ENCODE measurements at regions not wholly inside any gene's neighbourhood (a gene's known extent, or its start where the extent isn't known, plus 50 kb on each side); places are given as distances from the start of the nearest gene placed in this dataset.

DNA sequence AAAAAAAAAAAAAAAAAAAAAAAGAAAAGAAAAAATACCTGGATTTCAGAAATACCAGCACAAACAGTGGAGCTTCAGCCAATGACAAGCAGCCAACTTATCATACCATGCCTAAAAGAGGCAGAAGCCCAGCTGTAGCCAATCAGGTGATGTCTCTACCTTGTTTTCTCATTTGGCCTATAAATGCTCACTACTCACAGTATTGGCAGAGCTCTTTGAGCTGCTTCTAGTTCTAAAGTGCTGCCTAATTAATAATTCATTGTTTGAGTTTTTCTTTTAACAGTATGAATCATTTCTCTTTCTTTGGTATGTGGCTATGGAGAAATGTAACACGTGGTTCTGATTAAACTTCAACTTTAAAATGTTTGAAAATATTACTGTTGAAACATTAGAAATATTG, 188.8 kb upstream of the TECRL start:
- DNase-seq (ENCODE audit: low spot score), result no peak

- DNase-seq (ENCODE audit: low spot score), result no peak
Measured at GRCh38 chr4:64594723-64595122, 185.5 kb upstream of the TECRL start.

GRCh38 chr4:64588507-64588906, 179.3 kb upstream of the TECRL start:
- no peak for DNase-seq (ENCODE audit: low spot score)

DNA sequence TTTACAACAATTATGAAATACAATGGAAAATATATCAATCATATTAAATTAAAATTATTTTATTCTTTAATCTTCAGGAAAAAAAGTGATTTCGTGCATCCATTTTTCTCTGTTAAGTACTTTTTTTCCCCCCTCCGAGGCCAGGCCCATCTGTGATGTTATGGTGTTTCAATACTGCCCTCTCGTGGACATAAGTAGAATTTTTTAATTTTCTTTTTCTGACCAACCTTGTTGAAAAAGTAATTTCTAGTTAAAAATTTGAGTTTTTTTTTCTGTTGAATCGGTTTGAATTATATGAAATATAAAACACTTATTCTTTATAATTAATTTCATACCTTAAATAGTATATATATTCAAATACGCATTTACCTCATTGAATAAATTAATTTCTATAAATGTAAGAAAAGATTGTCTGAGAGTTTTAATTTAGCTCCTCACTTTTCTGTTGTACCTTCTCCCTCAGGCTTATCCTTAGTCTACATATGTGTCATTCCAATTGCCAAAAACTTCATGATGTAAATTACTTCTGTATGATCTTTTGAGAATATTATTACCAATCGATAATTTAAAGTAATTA, 175.8 kb upstream of the TECRL start:
- DNase-seq (ENCODE audit: low spot score), result no peak

DNA sequence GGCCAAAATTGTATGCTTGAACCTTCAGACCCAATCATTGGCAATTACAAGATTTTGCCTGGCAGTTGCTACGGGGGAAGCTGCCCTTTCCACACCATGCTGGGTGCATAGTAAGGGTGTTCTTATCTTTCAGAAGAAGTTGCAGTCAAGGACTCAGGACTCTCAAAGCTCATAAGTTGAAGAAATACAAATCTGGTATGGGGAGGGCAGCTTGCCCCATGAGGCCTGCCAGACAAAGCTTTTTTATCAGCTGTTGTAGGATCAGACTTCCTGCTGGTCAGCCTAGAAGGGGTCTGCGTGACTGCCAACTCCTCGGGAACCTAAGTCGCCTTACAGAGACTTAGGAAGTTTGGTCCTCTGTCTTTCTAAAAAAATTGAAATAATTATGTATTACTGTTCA, 174.9 kb upstream of the TECRL start:
- DNase-seq (ENCODE audit: low spot score), result no peak

DNA sequence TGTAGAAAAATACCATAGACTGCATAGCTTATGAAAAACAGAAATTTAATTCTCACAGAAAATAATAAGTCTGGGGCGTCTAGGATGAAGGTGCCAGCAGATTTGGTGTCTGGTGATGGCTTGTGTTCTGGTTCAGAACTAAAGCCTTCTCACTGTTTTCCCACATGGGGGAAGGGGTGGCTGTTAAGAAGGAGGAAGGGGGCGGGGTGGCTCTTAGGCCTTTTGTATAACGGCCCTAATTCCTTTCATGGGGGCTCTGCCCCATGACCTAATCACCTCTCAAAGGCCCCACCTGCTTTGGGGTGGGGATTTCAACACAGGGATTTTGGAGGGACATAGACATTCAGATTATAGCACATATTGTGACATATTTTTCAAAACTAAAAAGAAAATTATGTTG, 173.2 kb upstream of the TECRL start:
- DNase-seq (ENCODE audit: low spot score), result no peak

DNA sequence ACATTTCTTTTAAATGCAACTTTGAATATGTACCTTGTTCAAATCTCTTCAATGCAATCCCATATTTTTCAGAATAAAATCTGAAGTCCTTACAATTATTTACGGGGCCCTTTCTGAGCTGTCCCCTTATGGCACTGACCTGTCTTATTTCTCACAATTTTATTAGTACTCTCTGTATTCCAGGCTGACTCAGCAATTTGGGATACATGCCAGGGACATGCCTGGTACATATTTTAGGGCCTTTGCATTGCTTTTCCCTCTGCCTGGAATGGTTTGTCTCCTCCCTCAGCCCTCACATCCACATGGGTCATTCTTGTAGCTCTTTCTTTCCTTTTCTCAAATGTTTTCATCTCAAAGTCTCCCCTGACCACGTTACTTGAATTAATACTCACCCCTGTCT, 172.2 kb upstream of the TECRL start:
- DNase-seq (ENCODE audit: low spot score), result no peak

DNA sequence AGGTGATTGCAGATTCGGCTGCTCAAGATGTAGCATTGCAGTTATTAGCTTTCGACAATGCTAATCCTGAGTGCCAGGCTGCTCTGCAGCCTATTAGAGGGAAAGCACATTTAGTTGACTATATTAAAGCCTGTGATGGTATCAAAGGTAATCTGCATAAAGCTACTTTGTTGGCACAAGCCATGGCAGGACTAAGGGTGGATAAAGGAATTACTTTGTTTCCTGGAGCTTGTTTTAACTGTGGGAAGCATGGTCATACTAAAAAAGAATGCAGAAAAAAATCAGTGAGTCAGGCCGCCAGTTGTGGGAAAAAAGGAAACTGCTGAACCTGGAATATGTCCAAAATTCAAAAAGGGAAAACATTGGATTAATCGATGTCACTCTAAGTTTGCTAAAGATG, 154.9 kb upstream of the TECRL start:
- no peak for DNase-seq (ENCODE audit: low spot score)

DNA sequence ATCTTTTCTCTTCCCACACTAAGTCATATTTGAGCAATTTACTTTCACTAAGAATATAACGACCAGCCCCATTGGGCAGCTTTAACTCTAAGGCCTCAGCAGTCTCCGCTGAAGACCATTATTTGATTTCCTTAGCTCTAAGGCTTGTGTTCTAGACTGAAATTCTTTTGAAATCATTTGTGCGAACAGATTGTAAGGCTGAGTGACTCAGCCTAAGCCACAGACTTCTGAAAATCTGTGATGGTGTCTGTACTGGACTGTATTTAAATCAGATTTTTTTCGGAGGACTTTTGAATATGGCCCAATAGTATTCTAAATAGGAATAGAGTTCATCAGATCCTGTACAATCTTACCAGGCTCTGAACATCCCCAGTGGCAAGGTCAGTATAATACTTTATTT, 150.3 kb upstream of the TECRL start:
- DNase-seq (ENCODE audit: low spot score), result no peak

DNA sequence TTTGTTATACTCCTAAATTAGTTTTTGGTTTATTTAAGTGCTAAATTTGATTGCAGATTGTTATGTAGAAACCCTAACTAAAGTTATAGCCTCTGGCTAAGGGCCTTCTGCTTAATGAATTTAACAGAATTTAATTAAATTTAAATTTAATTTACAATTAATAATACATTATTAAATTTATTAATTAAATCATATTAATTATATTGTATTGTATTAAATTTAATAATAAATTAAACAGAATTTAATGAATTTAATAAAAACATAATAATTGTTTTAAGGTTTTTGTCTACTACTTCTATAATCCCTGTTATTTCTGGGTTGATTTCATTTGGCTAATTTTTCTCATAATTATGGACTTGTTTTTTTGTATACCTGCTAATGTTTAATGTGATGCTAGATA, 141.9 kb upstream of the TECRL start:
- no peak for DNase-seq (ENCODE audit: low spot score)

DNA sequence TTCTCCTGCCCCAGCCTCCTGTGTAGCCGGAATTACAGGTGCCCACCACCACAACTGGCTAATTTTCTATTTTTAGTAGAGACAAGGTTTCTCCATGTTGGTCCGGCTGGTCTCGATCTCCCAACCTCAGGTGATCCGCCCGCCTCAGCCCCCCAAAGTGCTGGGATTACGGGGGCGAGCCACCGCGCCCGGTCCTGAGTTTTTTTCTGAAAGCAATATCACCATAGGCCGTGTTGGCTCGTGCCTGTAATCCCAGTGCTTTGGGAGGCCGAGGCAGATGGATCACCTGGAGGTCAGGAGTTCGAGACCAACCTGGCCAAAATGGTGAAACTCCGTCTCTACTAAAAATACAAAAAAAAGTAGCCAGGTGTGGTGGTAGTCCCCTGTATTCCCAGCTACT, 136.3 kb upstream of the TECRL start:
- DNase-seq (ENCODE audit: low spot score), result no peak

DNA sequence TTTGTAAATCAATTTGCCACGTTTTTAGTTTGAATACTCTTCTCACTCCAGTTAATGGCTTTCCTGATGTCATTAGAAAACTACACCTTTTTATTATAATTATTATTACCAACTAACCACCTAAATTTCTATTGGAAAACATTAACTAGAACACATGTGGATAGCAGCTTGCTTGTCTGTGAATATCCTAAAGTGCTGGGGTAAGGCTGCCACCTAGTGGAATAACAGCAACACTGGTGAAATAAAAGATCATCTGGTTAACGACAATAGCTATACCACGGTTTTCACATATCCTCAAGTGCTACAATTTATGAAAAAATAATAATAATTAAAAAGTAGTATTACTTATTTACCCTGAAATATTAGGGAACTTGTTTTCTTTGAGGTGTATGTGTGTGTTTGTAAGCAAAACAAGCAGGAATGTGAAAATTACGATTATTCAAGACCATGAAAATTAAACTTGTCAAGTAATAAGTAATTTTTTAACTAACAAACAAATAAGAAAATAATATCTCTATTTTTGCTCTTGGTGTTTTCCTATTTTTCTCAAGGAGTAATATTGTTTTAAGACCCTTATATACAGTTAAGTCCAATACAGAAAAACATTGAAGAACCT, 130.1 kb upstream of the TECRL start:
- no peak for DNase-seq (ENCODE audit: low spot score)

DNA sequence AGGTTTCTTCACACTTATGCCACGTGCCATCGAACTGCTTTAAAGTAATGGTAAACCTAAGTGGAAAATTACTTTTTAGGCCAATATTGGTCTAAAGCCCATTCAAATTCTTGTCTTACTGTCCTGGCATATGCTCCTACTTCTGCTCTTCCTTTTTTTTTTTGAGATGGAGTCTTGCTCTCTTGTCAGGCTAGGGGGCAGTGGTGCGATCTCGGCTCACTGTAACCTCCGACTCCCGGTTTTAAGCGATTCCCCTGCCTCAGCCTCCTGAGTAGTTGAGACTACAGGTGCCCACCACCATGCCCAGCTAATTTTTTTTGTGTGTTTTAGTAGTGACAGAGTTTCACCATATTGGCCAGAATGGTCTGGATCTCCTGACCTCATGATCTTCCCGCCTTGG, 129.0 kb upstream of the TECRL start:
- no peak for DNase-seq (ENCODE audit: low spot score)

- no peak for DNase-seq (ENCODE audit: low spot score)
Measured at GRCh38 chr4:64533637-64534036, 124.4 kb upstream of the TECRL start.

GRCh38 chr4:64533159-64533558, 123.9 kb upstream of the TECRL start:
- no peak for DNase-seq (ENCODE audit: low spot score)

- DNase-seq (ENCODE audit: low spot score), result no peak
Measured at GRCh38 chr4:64520421-64520820, 111.2 kb upstream of the TECRL start.

DNA sequence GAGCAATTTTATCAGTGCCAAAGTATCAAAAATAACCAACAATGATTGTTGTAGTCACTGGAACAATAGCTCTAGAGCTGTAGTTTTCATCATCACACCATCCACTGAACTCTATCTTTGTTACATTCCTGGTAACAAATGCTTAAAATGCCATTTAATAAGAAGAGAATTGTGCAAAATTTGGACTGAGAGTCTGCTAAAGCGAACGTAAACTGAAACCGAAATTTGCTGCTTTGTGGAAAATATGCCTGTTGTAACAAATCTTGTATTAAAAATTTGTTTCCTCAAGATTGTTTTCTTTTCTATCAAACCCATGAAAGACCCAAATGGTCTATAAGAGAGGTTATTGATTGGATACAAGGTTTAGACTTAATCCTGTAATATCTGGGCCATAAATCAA, 109.3 kb upstream of the TECRL start:
- DNase-seq (ENCODE audit: low spot score), result no peak

- no peak for DNase-seq (ENCODE audit: low spot score)
Measured at GRCh38 chr4:64516176-64516575, 106.9 kb upstream of the TECRL start.

- DNase-seq (ENCODE audit: low spot score), result no peak
Measured at GRCh38 chr4:64508089-64508488, 98.8 kb upstream of the TECRL start.

DNA sequence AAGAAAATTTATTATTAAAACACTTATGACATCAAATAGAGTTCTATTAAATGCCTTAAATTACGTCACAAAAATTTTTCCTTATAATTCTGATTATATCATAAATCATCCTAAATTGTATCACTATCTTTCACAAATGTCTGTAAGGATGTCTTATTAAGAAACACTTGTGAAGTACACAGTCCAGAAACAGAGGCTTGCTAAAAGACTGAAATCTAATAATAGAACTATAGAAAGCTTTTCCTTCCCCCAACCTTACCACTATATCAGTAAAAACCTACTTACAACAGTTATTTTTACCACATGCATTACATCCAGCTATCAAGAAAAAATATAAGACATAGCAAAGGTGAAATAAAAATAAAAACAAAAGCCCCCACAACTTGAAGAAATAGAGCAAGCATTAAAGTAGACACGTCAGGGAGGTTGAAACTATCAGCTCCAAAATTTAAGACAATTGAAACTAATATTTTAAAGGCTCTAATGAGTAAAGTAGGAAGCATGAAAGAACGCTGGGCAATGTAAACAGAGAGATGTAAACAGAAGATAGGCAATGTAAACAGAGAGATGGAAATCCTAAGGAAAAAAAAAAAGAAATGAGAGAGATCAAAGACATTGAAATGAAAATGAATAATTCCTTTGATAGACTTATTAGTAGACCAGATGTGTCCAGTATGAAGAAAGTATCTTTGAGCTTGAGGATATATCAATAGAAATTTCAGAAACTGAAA, 94.9 kb upstream of the TECRL start:
- no peak for DNase-seq (ENCODE audit: low spot score)

- DNase-seq (ENCODE audit: low spot score), result no peak
Measured at GRCh38 chr4:64503416-64503815, 94.2 kb upstream of the TECRL start.

- no peak for DNase-seq (ENCODE audit: low spot score)
Measured at GRCh38 chr4:64497491-64497890, 88.2 kb upstream of the TECRL start.

DNA sequence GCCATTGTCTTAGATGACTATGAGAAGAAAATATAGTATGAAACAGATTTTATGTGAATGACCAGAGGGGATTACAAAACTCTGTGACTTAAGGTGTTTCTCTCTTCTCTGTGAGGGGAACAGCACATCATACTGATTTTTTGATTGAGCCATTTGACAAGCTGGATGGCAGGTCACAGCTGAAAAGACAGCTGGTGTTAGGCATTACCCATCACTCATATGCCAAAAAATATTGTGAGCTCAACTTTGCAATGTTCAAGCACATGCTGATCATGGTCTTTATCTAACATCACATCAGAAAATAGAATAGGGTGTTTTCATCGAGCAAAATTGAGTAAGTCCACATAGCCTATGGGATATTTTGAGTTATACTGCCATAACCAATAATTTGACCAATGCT, 86.7 kb upstream of the TECRL start:
- no peak for DNase-seq (ENCODE audit: low spot score)
